Fibroblast of lung (primary cell): ENCODE measurements at regions not wholly inside any gene's neighbourhood (a gene's known extent, or its start where the extent isn't known, plus 50 kb on each side); places are given as distances from the start of the nearest gene placed in this dataset.

Source experiments
- DNase-seq, 2 donors: peaks; one replicate each; pipeline versions ENCODE4 v3.0.0 to v3.0.0-alpha.2; 2010; ENCODE audit warnings: low read depth in 2 of 2
- H2AFZ ChIP-seq: 2 replicates; pipeline ENCODE4 v1.5.1; 2012; ENCODE audit warnings: low read length, control low read depth, inconsistent platforms
- H3K27ac ChIP-seq: 2 replicates; pipeline ENCODE4 v1.5.1; 2011; ENCODE audit warnings: low read length, control low read depth; ENCODE audit not compliant: insufficient read depth
- H3K27me3 ChIP-seq: 2 replicates; pipeline ENCODE4 v1.5.1; 2011; ENCODE audit warnings: mild to moderate bottlenecking, low read length; ENCODE audit not compliant: control insufficient read depth, insufficient read depth
- H3K36me3 ChIP-seq: 2 replicates; pipeline ENCODE4 v1.5.1; 2011; ENCODE audit warnings: low read length; ENCODE audit not compliant: control insufficient read depth, insufficient read depth
- H3K4me1 ChIP-seq: 2 replicates; pipeline ENCODE4 v1.5.1; 2011; ENCODE audit warnings: low read length; ENCODE audit not compliant: control insufficient read depth, insufficient read depth; ENCODE audit errors: extremely low read depth
- H3K4me2 ChIP-seq: 2 replicates; pipeline ENCODE4 v1.5.1; 2011; ENCODE audit warnings: low read length, control low read depth; ENCODE audit not compliant: insufficient read depth; ENCODE audit errors: extremely low read depth
- H3K4me3 ChIP-seq, 4 experiments: fragments of 200-600 bp in 1 of 4; sonication (generic) in 1 of 4; replicated peaks in 1 of 4; 2 replicates each; pipeline ENCODE4 v1.5.1; 2011 to 2016; ENCODE audit warnings: low read length in 4 of 4, low read depth in 3 of 4, mild to moderate bottlenecking in 3 of 4, control low read depth in 2 of 4, inconsistent platforms in 1 of 4, mixed read lengths in 1 of 4; ENCODE audit not compliant: insufficient read depth in 1 of 4; ENCODE audit errors: control extremely low read depth in 1 of 4
- H3K79me2 ChIP-seq: 2 replicates; pipeline ENCODE4 v1.5.1; 2012; ENCODE audit warnings: mild to moderate bottlenecking, low read length, inconsistent platforms; ENCODE audit not compliant: control insufficient read depth, insufficient read depth
- H3K9ac ChIP-seq: 2 replicates; pipeline ENCODE4 v1.5.1; 2011; ENCODE audit warnings: mild to moderate bottlenecking, low read length, control low read depth; ENCODE audit not compliant: insufficient read depth
- H3K9me3 ChIP-seq: 2 replicates; pipeline ENCODE4 v1.5.1; 2012; ENCODE audit warnings: low read depth, low read length; ENCODE audit not compliant: control insufficient read depth, insufficient read depth
- H4K20me1 ChIP-seq: 2 replicates; pipeline ENCODE4 v1.5.1; 2011; ENCODE audit warnings: low read length; ENCODE audit not compliant: control insufficient read depth, insufficient read depth; ENCODE audit errors: extremely low read depth
- CTCF ChIP-seq, 2 donors: IDR thresholded peaks in 1 of 2; conservative IDR thresholded peaks in 1 of 2; 1 replicate in 1 of 2; 2 replicates in 1 of 2; pipeline ENCODE4 v1.5.1; 2011 to 2012; ENCODE audit warnings: low read length in 2 of 2, control low read depth in 1 of 2, inconsistent platforms in 1 of 2, low read depth in 1 of 2, mild to moderate bottlenecking in 1 of 2
- EZH2 ChIP-seq: IDR thresholded peaks from 2 replicates; pipeline ENCODE4 v1.5.1; 2012; ENCODE audit warnings: low read length, control low read depth, mild to moderate bottlenecking; ENCODE audit errors: missing control alignments

DNA sequence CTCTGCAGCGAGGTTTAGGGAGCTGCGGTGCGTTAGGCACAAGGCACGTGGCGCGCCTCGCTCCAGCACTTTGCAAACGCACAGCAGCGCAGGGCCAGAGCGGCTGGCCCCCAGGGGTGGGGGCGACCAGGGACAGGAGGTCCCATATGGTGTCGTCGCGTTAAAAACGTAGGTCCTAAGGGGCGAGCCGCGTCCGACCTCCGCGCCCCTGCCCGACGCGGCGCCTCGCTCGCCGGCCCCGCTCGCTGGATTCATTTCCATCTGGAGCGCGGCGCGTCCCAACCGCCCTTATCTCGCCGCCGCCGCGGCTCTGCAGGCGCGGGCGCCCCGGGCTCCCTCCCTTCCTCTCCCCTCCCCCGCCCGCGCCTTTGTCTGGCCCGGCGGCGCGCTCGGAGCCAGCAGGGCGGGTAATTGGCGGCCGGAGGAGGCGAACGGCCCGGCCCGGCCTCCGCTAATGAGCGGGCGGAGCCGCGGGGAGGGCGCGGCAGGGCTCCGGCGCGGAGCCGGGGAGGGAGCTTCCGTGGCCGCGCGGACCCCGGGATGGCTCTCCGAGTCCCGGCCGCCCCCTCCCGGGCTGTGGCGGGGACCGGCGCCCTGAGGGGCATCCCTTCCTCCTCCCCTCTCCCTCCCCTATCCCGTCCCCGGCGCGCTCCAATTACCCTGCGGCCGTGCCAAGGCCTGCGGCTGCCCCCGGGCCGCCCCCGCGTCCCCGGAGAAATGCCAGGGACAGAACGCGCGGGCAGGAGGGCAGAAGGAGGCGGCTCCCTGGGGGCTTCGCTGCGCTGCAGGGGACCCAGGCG lies 409.0 kb downstream of the BCOR start:
- Histone ChIP-seq H3K79me2 (no peaks in the 10 kb centered on the region), H3K36me3 (no peaks in the 10 kb centered on the region), H3K9me3 (no peaks in the 10 kb centered on the region), H3K27ac (no peak overlapping the region), H3K27me3 (no peaks in the 10 kb centered on the region), H3K4me1 (no peaks in the 10 kb centered on the region), H3K4me2 (peak overlapping the region; percentile 64), H2AFZ (no peak overlapping the region), H3K9ac (no peak overlapping the region), H4K20me1 (no peaks in the 10 kb centered on the region), H3K4me3 (peak overlapping the region in 3 of 4 experiments; percentile 10 to 47 (median 10))
- no peak for TF ChIP-seq EZH2
- TF ChIP-seq CTCF (conservative IDR thresholded peaks at IDR 0.05 in 1 of 2, IDR thresholded peaks at IDR 0.05 in 1 of 2; ENCODE audit: low read depth in 1 of 2, low read length in 2 of 2) = no peak
- DNase-seq = peak; percentile 38 to 51

DNA sequence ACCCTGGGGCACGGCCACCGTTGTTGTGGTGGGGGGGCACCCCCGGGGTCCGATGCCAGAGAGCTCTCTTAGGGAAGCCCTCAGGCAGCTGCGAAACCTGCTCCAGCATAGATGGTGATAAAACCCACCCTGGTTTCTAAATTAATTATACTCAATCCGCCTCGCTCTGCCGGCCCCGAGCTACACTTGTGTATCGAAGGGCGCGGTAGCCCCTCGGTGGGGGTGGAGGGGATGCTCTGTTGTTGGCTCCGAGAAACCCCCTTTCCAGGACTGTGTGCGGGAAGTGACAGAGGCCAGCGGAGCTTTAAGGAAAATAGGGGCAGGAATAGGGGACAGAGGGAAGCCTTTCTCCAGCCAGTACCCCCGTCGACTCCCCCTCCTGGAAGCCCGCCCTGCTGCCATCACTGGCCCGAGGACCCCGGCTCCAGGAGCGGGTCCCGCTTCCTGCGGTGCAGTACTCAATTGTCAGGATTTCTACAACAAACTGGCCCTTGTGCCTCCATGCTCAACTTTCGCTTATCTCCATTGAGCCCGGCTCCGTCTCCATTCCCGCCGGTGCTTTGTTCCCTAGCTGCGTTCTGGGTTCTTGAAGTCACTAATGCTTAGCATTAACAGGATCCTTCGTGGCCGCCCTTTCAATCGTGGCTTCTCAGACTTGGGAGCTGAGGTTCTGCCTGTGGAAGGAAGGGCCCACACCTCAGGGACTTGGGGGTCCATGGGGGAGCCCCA lies 408.2 kb downstream of the BCOR start:
- Histone ChIP-seq H4K20me1 (no peaks in the 10 kb centered on the region), H3K27ac (no peak overlapping the region), H3K9me3 (no peaks in the 10 kb centered on the region), H3K9ac (no peak overlapping the region), H3K4me2 (no peak overlapping the region), H3K4me3 (peak overlapping the region in 3 of 4 experiments; percentile 10 to 47 (median 24)), H3K4me1 (no peaks in the 10 kb centered on the region), H2AFZ (no peak overlapping the region), H3K79me2 (no peaks in the 10 kb centered on the region), H3K27me3 (no peaks in the 10 kb centered on the region), H3K36me3 (no peaks in the 10 kb centered on the region)
- DNase-seq = no peak
- TF ChIP-seq CTCF (conservative IDR thresholded peaks at IDR 0.05 in 1 of 2, IDR thresholded peaks at IDR 0.05 in 1 of 2; ENCODE audit: low read depth in 1 of 2, low read length in 2 of 2) = no peak
- no peak for TF ChIP-seq EZH2

DNA sequence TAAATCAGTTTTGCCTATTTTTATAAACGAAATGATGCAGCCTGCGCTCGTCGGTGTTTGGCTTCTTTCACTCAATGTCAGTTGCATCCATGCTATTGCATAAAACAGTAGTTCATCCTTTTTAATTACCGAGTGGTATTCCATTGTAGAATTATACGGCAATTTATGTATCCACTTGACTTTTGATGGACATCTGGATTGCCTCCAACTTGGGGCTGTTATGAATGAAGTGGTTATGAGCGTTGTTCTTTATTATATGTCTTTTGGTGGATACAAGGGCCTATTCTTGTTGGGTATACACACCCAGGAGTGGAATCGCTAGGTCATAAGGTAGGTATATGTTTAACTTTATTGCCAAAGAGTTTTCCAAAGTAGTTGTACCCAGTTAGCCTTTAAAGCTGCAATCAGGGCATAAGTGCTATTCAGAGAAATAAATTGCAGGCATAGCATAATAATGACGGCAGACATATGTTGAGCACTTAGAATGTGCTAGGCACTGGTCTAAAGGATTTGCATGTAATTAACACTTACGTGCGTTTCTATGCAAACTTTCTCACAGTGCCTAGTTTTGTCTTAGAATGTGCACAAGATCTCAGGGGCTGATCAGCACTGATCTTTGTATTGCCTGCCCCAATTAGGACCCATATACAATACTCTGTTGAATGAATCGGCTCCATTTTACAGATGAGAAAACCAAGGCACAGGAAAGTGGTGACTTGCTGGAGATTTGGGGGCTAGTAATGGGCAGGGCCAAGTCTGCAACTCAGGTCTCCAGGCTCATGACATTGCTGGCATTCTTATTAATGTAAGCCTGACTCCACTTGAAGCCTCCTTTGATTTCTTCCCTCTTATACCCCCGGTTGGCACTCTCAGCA lies 407.0 kb downstream of the BCOR start:
- Histone ChIP-seq H3K9me3 (no peaks in the 10 kb centered on the region), H3K4me2 (no peak overlapping the region), H4K20me1 (no peaks in the 10 kb centered on the region), H3K27me3 (no peaks in the 10 kb centered on the region), H3K4me3 (no peak overlapping the region), H3K4me1 (no peaks in the 10 kb centered on the region), H3K9ac (no peak overlapping the region), H3K27ac (no peak overlapping the region), H3K36me3 (no peaks in the 10 kb centered on the region), H2AFZ (no peak overlapping the region), H3K79me2 (no peaks in the 10 kb centered on the region)
- TF ChIP-seq CTCF (conservative IDR thresholded peaks at IDR 0.05 in 1 of 2, IDR thresholded peaks at IDR 0.05 in 1 of 2; ENCODE audit: low read depth in 1 of 2, low read length in 2 of 2) (no peak), EZH2 (no peak)
- no peak for DNase-seq
